Liver (tissue), 3 donors: ENCODE measurements at regions not wholly inside any gene's neighbourhood (a gene's known extent, or its start where the extent isn't known, plus 50 kb on each side); places are given as distances from the start of the nearest gene placed in this dataset.

Source experiments
- CTCF ChIP-seq: fragments of 150-350 bp; IDR thresholded peaks from 2 replicates; pipeline ENCODE4 v1.5.1; 2017; ENCODE audit warnings: improper control_type of control experiment, low read depth, low read length; ENCODE audit not compliant: missing input control
- RXRA ChIP-seq, 2 donors: IDR thresholded peaks; 2 replicates each; pipeline ENCODE4 v1.6.1; 2017 to 2018; ENCODE audit warnings: antibody characterized with exemption in 2 of 2, mild to moderate bottlenecking in 1 of 2
- SP1 ChIP-seq: IDR thresholded peaks from 2 replicates; pipeline ENCODE4 v1.6.1; 2018; ENCODE audit warnings: antibody characterized with exemption, mild to moderate bottlenecking
- ZBTB33 ChIP-seq: IDR thresholded peaks from 2 replicates; pipeline ENCODE4 v1.6.1; 2016; ENCODE audit warnings: antibody characterized with exemption
- donor health status: healthy.
- donor health status: healthy.

- no peak for TF ChIP-seq ZBTB33
- TF ChIP-seq CTCF: no peak
- TF ChIP-seq RXRA (IDR thresholded peaks at IDR 0.05): no peak
- no peak for TF ChIP-seq SP1
Observed at GRCh38 chr20:50302341-50303057, 111.9 kb downstream of the CEBPB start.
